ENCODE measurements at regions not wholly inside any gene's neighbourhood (a gene's known extent, or its start where the extent isn't known, plus 50 kb on each side); places are given as distances from the start of the nearest gene placed in this dataset.

GRCh38 chr3:73734211-73735089 is 109.7 kb upstream of the PDZRN3 start:
- H3K4me3 ChIP-seq = no peak overlapping the region
- H3K36me3 ChIP-seq (ENCODE audit: low read depth) = no peaks in the 10 kb centered on the region
- no peaks in the 10 kb centered on the region for H4K20me1 ChIP-seq (ENCODE audit: insufficient read depth)
- H3K9me2 ChIP-seq (ENCODE audit: insufficient read depth) = no peaks in the 10 kb centered on the region
- no peaks in the 10 kb centered on the region for H3K27me3 ChIP-seq (replicated peaks; ENCODE audit: insufficient read depth)
- in situ Hi-C loops (cut with MboI) = no loop called here
- TF ChIP-seq EZH2phosphoT487 (IDR thresholded peaks at IDR 0.05; ENCODE audit: insufficient read depth, low read depth) (no peak), EZH2 (IDR thresholded peaks at IDR 0.05; ENCODE audit: insufficient read depth, poor library complexity, severe bottlenecking) (no peak)
- H3K4me2 ChIP-seq (ENCODE audit: unreplicated experiment) = no peak overlapping the region
- H3K4me1 ChIP-seq (ENCODE audit: insufficient read depth) = no peaks in the 10 kb centered on the region
- WGBS, 2 experiments (ENCODE audit: low coverage in 1 of 2, low lambda C conversion rate in 2 of 2, missing lambda C conversion rate in 2 of 2) = 62 to 72% methylated on average over 3 of the region's 3 CpGs
- no peak for DNase-seq
- no peak overlapping the region for H3K9ac ChIP-seq
- H3K79me2 ChIP-seq (ENCODE audit: insufficient read depth) = no peaks in the 10 kb centered on the region
- H3K27ac ChIP-seq = no peak overlapping the region
- H3K9me3 ChIP-seq (ENCODE audit: low read depth) = no peaks in the 10 kb centered on the region
- H3F3A ChIP-seq (ENCODE audit: insufficient read depth) = no peaks in the 10 kb centered on the region
- H2AFZ ChIP-seq = no peak overlapping the region

- no peaks in the 10 kb centered on the region for H3K9me2 ChIP-seq (ENCODE audit: insufficient read depth)
- WGBS, 2 experiments (ENCODE audit: low coverage in 1 of 2, low lambda C conversion rate in 2 of 2, missing lambda C conversion rate in 2 of 2) = 29 to 34% methylated on average over 6 of the region's 6 CpGs
- DNase-seq = no peak
- no peaks in the 10 kb centered on the region for H3K27me3 ChIP-seq (replicated peaks; ENCODE audit: insufficient read depth)
- H3K4me2 ChIP-seq (ENCODE audit: unreplicated experiment) = no peak overlapping the region
- TF ChIP-seq EZH2 (IDR thresholded peaks at IDR 0.05; ENCODE audit: insufficient read depth, poor library complexity, severe bottlenecking) = no peak
- no peak for TF ChIP-seq EZH2phosphoT487 (IDR thresholded peaks at IDR 0.05; ENCODE audit: insufficient read depth, low read depth)
- no peaks in the 10 kb centered on the region for H3K79me2 ChIP-seq (ENCODE audit: insufficient read depth)
- H3K4me1 ChIP-seq (ENCODE audit: insufficient read depth) = no peaks in the 10 kb centered on the region
- H3K27ac ChIP-seq = no peak overlapping the region
- H3K36me3 ChIP-seq (ENCODE audit: low read depth) = no peaks in the 10 kb centered on the region
- H3K9ac ChIP-seq = no peak overlapping the region
- H4K20me1 ChIP-seq (ENCODE audit: insufficient read depth) = no peaks in the 10 kb centered on the region
- in situ Hi-C loops (cut with MboI) = no loop called here
- H3F3A ChIP-seq (ENCODE audit: insufficient read depth) = no peaks in the 10 kb centered on the region
- no peak overlapping the region for H3K4me3 ChIP-seq
- H3K9me3 ChIP-seq (ENCODE audit: low read depth) = no peaks in the 10 kb centered on the region
- H2AFZ ChIP-seq = peak overlapping the region; percentile 56; the same call in 1 of the 2 replicates
Observed at GRCh38 chr3:73733746-73734145, 109.0 kb upstream of the PDZRN3 start.

GRCh38 chr3:73729969-73730440 is 105.3 kb upstream of the PDZRN3 start:
- no peak for DNase-seq
- Histone ChIP-seq H3K27ac (no peak overlapping the region), H3K9me2 (ENCODE audit: insufficient read depth) (no peaks in the 10 kb centered on the region), H3K79me2 (ENCODE audit: insufficient read depth) (no peaks in the 10 kb centered on the region), H2AFZ (no peak overlapping the region), H3K4me1 (ENCODE audit: insufficient read depth) (peaks cover 24% of the 10 kb centered on the region), H4K20me1 (ENCODE audit: insufficient read depth) (no peaks in the 10 kb centered on the region), H3K4me3 (no peak overlapping the region), H3K9ac (no peak overlapping the region), H3K36me3 (ENCODE audit: low read depth) (no peaks in the 10 kb centered on the region), H3K27me3 (replicated peaks; ENCODE audit: insufficient read depth) (no peaks in the 10 kb centered on the region), H3F3A (ENCODE audit: insufficient read depth) (peaks cover 26% of the 10 kb centered on the region), H3K9me3 (ENCODE audit: low read depth) (no peaks in the 10 kb centered on the region), H3K4me2 (ENCODE audit: unreplicated experiment) (no peak overlapping the region)
- 95 to 99% methylated on average over 9 of the region's 9 CpGs for WGBS, 2 experiments (ENCODE audit: low coverage in 1 of 2, low lambda C conversion rate in 2 of 2, missing lambda C conversion rate in 2 of 2)
- in situ Hi-C loops (cut with MboI) = no loop called here
- TF ChIP-seq EZH2 (IDR thresholded peaks at IDR 0.05; ENCODE audit: insufficient read depth, poor library complexity, severe bottlenecking) (no peak), EZH2phosphoT487 (IDR thresholded peaks at IDR 0.05; ENCODE audit: insufficient read depth, low read depth) (no peak)

- no peak for TF ChIP-seq EZH2phosphoT487 (IDR thresholded peaks at IDR 0.05; ENCODE audit: insufficient read depth, low read depth)
- TF ChIP-seq EZH2 (IDR thresholded peaks at IDR 0.05; ENCODE audit: insufficient read depth, poor library complexity, severe bottlenecking) = no peak
- Histone ChIP-seq H3K4me3 (peak overlapping the region; percentile 26), H3K9me2 (ENCODE audit: insufficient read depth) (no peaks in the 10 kb centered on the region), H3K9me3 (ENCODE audit: low read depth) (no peaks in the 10 kb centered on the region), H4K20me1 (ENCODE audit: insufficient read depth) (no peaks in the 10 kb centered on the region), H3K4me1 (ENCODE audit: insufficient read depth) (peaks cover 24% of the 10 kb centered on the region), H3F3A (ENCODE audit: insufficient read depth) (peaks cover 26% of the 10 kb centered on the region), H3K27me3 (replicated peaks; ENCODE audit: insufficient read depth) (no peaks in the 10 kb centered on the region), H3K27ac (peak overlapping the region; percentile 85), H3K79me2 (ENCODE audit: insufficient read depth) (no peaks in the 10 kb centered on the region), H2AFZ (peak overlapping the region; percentile 63), H3K9ac (peak overlapping the region; percentile 64; the same call in 1 of the 2 replicates), H3K4me2 (ENCODE audit: unreplicated experiment) (peak overlapping the region; percentile 64), H3K36me3 (ENCODE audit: low read depth) (no peaks in the 10 kb centered on the region)
- peak; percentile 29 for DNase-seq
- in situ Hi-C loops (cut with MboI) = no loop called here
- WGBS, 2 experiments (ENCODE audit: low coverage in 1 of 2, low lambda C conversion rate in 2 of 2, missing lambda C conversion rate in 2 of 2) = 20 to 26% methylated on average over 2 of the region's 2 CpGs
Observed at GRCh38 chr3:73727854-73728253, 103.1 kb upstream of the PDZRN3 start.

All from GM23248 (cell line).